ENCODE measurements at regions not wholly inside any gene's neighbourhood (a gene's known extent, or its start where the extent isn't known, plus 50 kb on each side); places are given as distances from the start of the nearest gene placed in this dataset.

GRCh38 chr4:138892483-138893407, 122.8 kb upstream of the NOCT start:
- Histone ChIP-seq H3K36me3 (ENCODE audit: control insufficient read depth, insufficient read depth, low read length) (no peaks in the 10 kb centered on the region), H3K27me3 (ENCODE audit: control insufficient read depth, insufficient read depth, low read length) (no peaks in the 10 kb centered on the region), H3K4me3 (ENCODE audit: low read depth, low read length) (no peak overlapping the region)
- no peak for TF ChIP-seq CTCF (IDR thresholded peaks at IDR 0.05; ENCODE audit: insufficient read depth, low read length, severe bottlenecking)
- peak; percentile 63 for DNase-seq (ENCODE audit: low read depth)
- no peak for FAIRE-seq

- no peak for FAIRE-seq
- H3K36me3 ChIP-seq (ENCODE audit: control insufficient read depth, insufficient read depth, low read length), result no peaks in the 10 kb centered on the region
- no peak for DNase-seq (ENCODE audit: low read depth)
- no peak for TF ChIP-seq CTCF (IDR thresholded peaks at IDR 0.05; ENCODE audit: insufficient read depth, low read length, severe bottlenecking)
- H3K4me3 ChIP-seq (ENCODE audit: low read depth, low read length), result no peak overlapping the region
- no peaks in the 10 kb centered on the region for H3K27me3 ChIP-seq (ENCODE audit: control insufficient read depth, insufficient read depth, low read length)
These were observed 124.0 kb upstream of the NOCT start for GRCh38 chr4:138891631-138892031.

GRCh38 chr4:138890891-138891570, 124.5 kb upstream of the NOCT start:
- FAIRE-seq (no peak), DNase-seq (ENCODE audit: low read depth) (no peak)
- H3K36me3 ChIP-seq (ENCODE audit: control insufficient read depth, insufficient read depth, low read length), result no peaks in the 10 kb centered on the region
- H3K4me3 ChIP-seq (ENCODE audit: low read depth, low read length), result no peak overlapping the region
- TF ChIP-seq CTCF (IDR thresholded peaks at IDR 0.05; ENCODE audit: insufficient read depth, low read length, severe bottlenecking), result no peak
- H3K27me3 ChIP-seq (ENCODE audit: control insufficient read depth, insufficient read depth, low read length), result no peaks in the 10 kb centered on the region

- TF ChIP-seq CTCF (IDR thresholded peaks at IDR 0.05; ENCODE audit: insufficient read depth, low read length, severe bottlenecking), result no peak
These were observed 126.4 kb upstream of the NOCT start for GRCh38 chr4:138889216-138889615.

GRCh38 chr4:138887741-138888140, 127.8 kb upstream of the NOCT start:
- H3K36me3 ChIP-seq (ENCODE audit: control insufficient read depth, insufficient read depth, low read length), result no peaks in the 10 kb centered on the region
- TF ChIP-seq CTCF (IDR thresholded peaks at IDR 0.05; ENCODE audit: insufficient read depth, low read length, severe bottlenecking), result no peak
- H3K27me3 ChIP-seq (ENCODE audit: control insufficient read depth, insufficient read depth, low read length), result no peaks in the 10 kb centered on the region
- FAIRE-seq (no peak), DNase-seq (ENCODE audit: low read depth) (no peak)
- H3K4me3 ChIP-seq (ENCODE audit: low read depth, low read length), result no peak overlapping the region

More at GRCh38 chr4:138889216-138889615, 126.4 kb upstream of the NOCT start:
- no peaks in the 10 kb centered on the region for H3K36me3 ChIP-seq (ENCODE audit: control insufficient read depth, insufficient read depth, low read length)
- no peak overlapping the region for H3K4me3 ChIP-seq (ENCODE audit: low read depth, low read length)
- no peak for DNase-seq (ENCODE audit: low read depth)
- FAIRE-seq, result no peak
- no peaks in the 10 kb centered on the region for H3K27me3 ChIP-seq (ENCODE audit: control insufficient read depth, insufficient read depth, low read length)
